Umbilical cord (tissue), 1 donor: ENCODE measurements at regions not wholly inside any gene's neighbourhood (a gene's known extent, or its start where the extent isn't known, plus 50 kb on each side); places are given as distances from the start of the nearest gene placed in this dataset.
A peak's percentile ranks its signal among the peaks of the same experiment; 100 is the strongest.

Experiments
- DNase-seq: peaks from one replicate; pipeline ENCODE4 v3.0.0-alpha.2; 2015; ENCODE audit warnings: low spot score

- no peak for DNase-seq
Observed at GRCh38 chr6:67666177-67666964, 968.7 kb upstream of the ADGRB3 start.

GRCh38 chr6:67664942-67665341 is 970.1 kb upstream of the ADGRB3 start:
- DNase-seq: no peak

- DNase-seq: no peak
Observed at GRCh38 chr6:67663105-67663895, 971.8 kb upstream of the ADGRB3 start.

GRCh38 chr6:67653561-67653960 is 981.5 kb upstream of the ADGRB3 start:
- no peak for DNase-seq

GRCh38 chr6:67646550-67646949 is 988.5 kb upstream of the ADGRB3 start:
- DNase-seq: no peak

- no peak for DNase-seq
Observed at GRCh38 chr6:67643281-67643680, 991.8 kb upstream of the ADGRB3 start.

- DNase-seq: no peak
Observed at GRCh38 chr6:67642582-67642981, 992.5 kb upstream of the ADGRB3 start.

GRCh38 chr6:67640484-67640883 is 994.6 kb upstream of the ADGRB3 start:
- no peak for DNase-seq

GRCh38 chr6:67639161-67639560 is 995.9 kb upstream of the ADGRB3 start:
- DNase-seq: no peak

GRCh38 chr6:67634199-67634598 is 1000.9 kb upstream of the ADGRB3 start:
- DNase-seq: no peak

- no peak for DNase-seq
Observed at GRCh38 chr6:67633058-67633457, 1002.0 kb upstream of the ADGRB3 start.

- DNase-seq: no peak
Observed at GRCh38 chr6:67630146-67630545, 1004.9 kb upstream of the ADGRB3 start.

GRCh38 chr6:67629258-67629657 is 1005.8 kb upstream of the ADGRB3 start:
- DNase-seq: no peak

GRCh38 chr6:67615796-67616195 is 1019.3 kb upstream of the ADGRB3 start:
- DNase-seq: no peak

- no peak for DNase-seq
Observed at GRCh38 chr6:67608099-67608749, 1026.9 kb upstream of the ADGRB3 start.

- DNase-seq: peak; percentile 7
Observed at GRCh38 chr6:67606906-67607828, 1027.9 kb upstream of the ADGRB3 start.

- no peak for DNase-seq
Observed at GRCh38 chr6:67594366-67594765, 1040.7 kb upstream of the ADGRB3 start.

GRCh38 chr6:67593247-67593646 is 1041.8 kb upstream of the ADGRB3 start:
- no peak for DNase-seq

GRCh38 chr6:67591910-67592309 is 1043.2 kb upstream of the ADGRB3 start:
- DNase-seq: no peak

- DNase-seq: no peak
Observed at GRCh38 chr6:67567842-67568241, 1067.2 kb upstream of the ADGRB3 start.

GRCh38 chr6:67563671-67564070 is 1071.4 kb upstream of the ADGRB3 start:
- DNase-seq: no peak
